H9 (cell line): ENCODE measurements at regions not wholly inside any gene's neighbourhood (a gene's known extent, or its start where the extent isn't known, plus 50 kb on each side); places are given as distances from the start of the nearest gene placed in this dataset.

ENCODE experiments used
- DNase-seq: peaks from one replicate; pipeline ENCODE4 v3.0.0-alpha.2; 2017
- H2AFZ ChIP-seq: one replicate; pipeline ENCODE4 v1.6.1; 2013; ENCODE audit warnings: mild to moderate bottlenecking, low read length, control low read depth, moderate library complexity
- H2AK5ac ChIP-seq: 2 replicates; pipeline ENCODE4 v1.6.1; 2013; ENCODE audit warnings: low read length, control low read depth, mixed read lengths; ENCODE audit not compliant: insufficient read length
- H2BK120ac ChIP-seq: one replicate; pipeline ENCODE4 v1.6.1; 2013; ENCODE audit warnings: low read depth, mild to moderate bottlenecking, low read length, control low read depth, inconsistent platforms; ENCODE audit not compliant: poor library complexity, severe bottlenecking
- H2BK12ac ChIP-seq: 2 replicates; pipeline ENCODE4 v1.6.1; 2013; ENCODE audit warnings: low read length, control low read depth, mixed read lengths, low read depth; ENCODE audit not compliant: insufficient read length
- H2BK15ac ChIP-seq: 2 replicates; pipeline ENCODE4 v1.6.1; 2013; ENCODE audit warnings: low read depth, low read length, control low read depth
- H2BK20ac ChIP-seq: one replicate; pipeline ENCODE4 v1.6.1; 2013; ENCODE audit warnings: low read depth, mild to moderate bottlenecking, low read length, control low read depth, inconsistent platforms; ENCODE audit not compliant: poor library complexity, severe bottlenecking
- H2BK5ac ChIP-seq: 2 replicates; pipeline ENCODE4 v1.6.1; 2013; ENCODE audit warnings: low read length, control low read depth, mixed read lengths; ENCODE audit not compliant: insufficient read length
- H3K14ac ChIP-seq: 2 replicates; pipeline ENCODE4 v1.6.1; 2013; ENCODE audit warnings: low read length, control low read depth; ENCODE audit not compliant: insufficient read depth
- H3K18ac ChIP-seq: 2 replicates; pipeline ENCODE4 v1.6.1; 2013; ENCODE audit warnings: low read depth, mild to moderate bottlenecking, mixed read lengths, low read length, control low read depth; ENCODE audit not compliant: insufficient read length
- H3K23ac ChIP-seq: 2 replicates; pipeline ENCODE4 v1.6.1; 2013; ENCODE audit warnings: low read length, control low read depth, mixed read lengths, low read depth; ENCODE audit not compliant: insufficient read length
- H3K23me2 ChIP-seq: 2 replicates; pipeline ENCODE4 v1.6.1; 2013; ENCODE audit warnings: low read depth, mild to moderate bottlenecking, mixed read lengths, low read length, control low read depth; ENCODE audit not compliant: insufficient read length, poor library complexity, severe bottlenecking
- H3K27ac ChIP-seq: 2 replicates; pipeline ENCODE4 v1.5.1; 2013; ENCODE audit warnings: low read length, control low read depth, mixed read lengths, low read depth; ENCODE audit not compliant: insufficient read length
- H3K27me3 ChIP-seq: 2 replicates; pipeline ENCODE4 v1.6.1; 2013; ENCODE audit warnings: low read length, control low read depth, inconsistent platforms; ENCODE audit not compliant: insufficient read depth
- H3K4ac ChIP-seq: 2 replicates; pipeline ENCODE4 v1.6.1; 2013; ENCODE audit warnings: low read depth, mild to moderate bottlenecking, control low read depth, inconsistent platforms, low read length, moderate library complexity
- H3K4me1 ChIP-seq: 2 replicates; pipeline ENCODE4 v1.6.1; 2013; ENCODE audit warnings: low read length, control low read depth, inconsistent platforms; ENCODE audit not compliant: insufficient read depth
- H3K4me2 ChIP-seq: 2 replicates; pipeline ENCODE4 v1.6.1; 2013; ENCODE audit warnings: low read length, control low read depth, mixed read lengths; ENCODE audit not compliant: insufficient read length, insufficient read depth
- H3K56ac ChIP-seq: 2 replicates; pipeline ENCODE4 v1.6.1; 2013; ENCODE audit warnings: low read depth, mild to moderate bottlenecking, mixed read lengths, low read length, control low read depth; ENCODE audit not compliant: insufficient read length
- H3K79me1 ChIP-seq: 2 replicates; pipeline ENCODE4 v1.6.1; 2013; ENCODE audit warnings: low read depth, mild to moderate bottlenecking, moderate library complexity, low read length, control low read depth, inconsistent platforms; ENCODE audit not compliant: insufficient read depth, poor library complexity, severe bottlenecking
- H3K79me2 ChIP-seq: 2 replicates; pipeline ENCODE4 v1.6.1; 2013; ENCODE audit warnings: low read length, control low read depth, inconsistent platforms; ENCODE audit not compliant: insufficient read depth
- H3K9ac ChIP-seq: 2 replicates; pipeline ENCODE4 v1.6.1; 2013; ENCODE audit warnings: low read length, control low read depth, mixed read lengths; ENCODE audit not compliant: insufficient read length; ENCODE audit errors: extremely low read depth
- H3K9me3 ChIP-seq: one replicate; pipeline ENCODE4 v1.6.1; 2013; ENCODE audit warnings: low read depth, low read length, inconsistent platforms; ENCODE audit not compliant: control insufficient read depth
- H3T11ph ChIP-seq: one replicate; pipeline ENCODE4 v1.6.1; 2013; ENCODE audit warnings: mild to moderate bottlenecking, low read length, control low read depth, inconsistent platforms
- H4K20me1 ChIP-seq: one replicate; pipeline ENCODE4 v1.6.1; 2013; ENCODE audit not compliant: control insufficient read depth, insufficient read length, insufficient read depth
- H4K5ac ChIP-seq: 2 replicates; pipeline ENCODE4 v1.6.1; 2013; ENCODE audit warnings: low read depth, mild to moderate bottlenecking, mixed read lengths, low read length, control low read depth; ENCODE audit not compliant: insufficient read length
- H4K8ac ChIP-seq: replicated peaks from 2 replicates; pipeline ENCODE4 v1.6.1; 2013; ENCODE audit warnings: low read length, control low read depth, mixed read lengths, low read depth; ENCODE audit not compliant: insufficient read length
- H4K91ac ChIP-seq: 2 replicates; pipeline ENCODE4 v1.6.1; 2013; ENCODE audit warnings: low read depth, mild to moderate bottlenecking, moderate library complexity, mixed read lengths, low read length, control low read depth; ENCODE audit not compliant: insufficient read length
- H3K27ac Mint-ChIP-seq, 3 experiments: 2 replicates in 2 of 3; 3 replicates in 1 of 3; pipeline ENCODE4 v1.8.0; 2020 to 2021; ENCODE audit warnings: mixed read lengths in 3 of 3, mild to moderate bottlenecking in 1 of 3, moderate library complexity in 1 of 3
- H3K27me3 Mint-ChIP-seq: 2 replicates; pipeline ENCODE4 v1.8.0; 2021; ENCODE audit warnings: low read depth, mild to moderate bottlenecking, moderate library complexity, mixed read lengths
- H3K36me3 Mint-ChIP-seq, 3 experiments: 2 replicates in 2 of 3; 3 replicates in 1 of 3; pipeline ENCODE4 v1.8.0; 2020 to 2021; ENCODE audit warnings: low read depth in 3 of 3, mixed read lengths in 3 of 3; ENCODE audit not compliant: insufficient read depth in 1 of 3
- H3K4me1 Mint-ChIP-seq, 2 experiments: 2 replicates each; pipeline ENCODE4 v1.8.0; 2020; ENCODE audit warnings: mixed read lengths in 2 of 2
- H3K4me3 Mint-ChIP-seq, 2 experiments: 2 replicates in 1 of 2; 3 replicates in 1 of 2; pipeline ENCODE4 v1.8.0; 2020 to 2021; ENCODE audit warnings: mild to moderate bottlenecking in 2 of 2, mixed read lengths in 2 of 2, moderate library complexity in 1 of 2
- H3K9me3 Mint-ChIP-seq, 2 experiments: 2 replicates in 1 of 2; 3 replicates in 1 of 2; pipeline ENCODE4 v1.8.0; 2020; ENCODE audit warnings: mild to moderate bottlenecking in 2 of 2, mixed read lengths in 2 of 2, moderate library complexity in 1 of 2
- CTCF ChIP-seq: fragments of 200-600 bp; sonication (generic); conservative IDR thresholded peaks from 3 replicates; pipeline ENCODE4 v1.8.0; 2021; ENCODE audit warnings: antibody characterized with exemption, mild to moderate bottlenecking
- WGBS: extraction: QIAGEN DNeasy Blood & Tissue Kit; methylation state at CpG from one replicate; pipeline ENCODE4 v1.1.7; 2013; ENCODE audit warnings: missing lambda C conversion rate, low lambda C conversion rate, mixed read lengths; ENCODE audit not compliant: insufficient read length; ENCODE audit errors: extremely low coverage; 5-methylcytosine and 5-hydroxymethylcytosine counted together

GRCh38 chr5:25540628-25541027, 895.9 kb upstream of the CDH10 start:
- no peak overlapping the region for H2BK15ac ChIP-seq
- no peak overlapping the region for H3K9ac ChIP-seq
- H3K23ac ChIP-seq, result no peak overlapping the region
- no peaks in the 10 kb centered on the region for H3K79me2 ChIP-seq
- Mint-ChIP-seq H3K9me3 (peaks cover 1 to 2% of the 10 kb centered on the region in 2 experiments; a peak in 3 of 5 replicates), H3K4me1 (no peaks in the 10 kb centered on the region; a peak in 1 of 4 replicates), H3K36me3 (peaks cover 0 to 2% (median under 1%) of the 10 kb centered on the region in 3 experiments; a peak in 4 of 7 replicates), H3K27ac (no peak overlapping the region), H3K4me3 (no peak overlapping the region), H3K27me3 (no peaks in the 10 kb centered on the region)
- H3K9me3 ChIP-seq, result no peaks in the 10 kb centered on the region
- no peak overlapping the region for H3K4ac ChIP-seq
- H3K27me3 ChIP-seq, result no peaks in the 10 kb centered on the region
- H3K14ac ChIP-seq, result no peak overlapping the region
- H4K91ac ChIP-seq, result no peak overlapping the region
- no peak overlapping the region for H2BK5ac ChIP-seq
- no peak overlapping the region for H3K27ac ChIP-seq
- no CpG with 5 or more reads among the region's 2 CpGs for WGBS
- H2BK120ac ChIP-seq, result no peak overlapping the region
- H4K8ac ChIP-seq, result no peak overlapping the region
- no peak overlapping the region for H4K5ac ChIP-seq
- no peak overlapping the region for H3K56ac ChIP-seq
- no peak overlapping the region for H3T11ph ChIP-seq
- no peak overlapping the region for H2BK12ac ChIP-seq
- no peak overlapping the region for H3K4me2 ChIP-seq
- no peaks in the 10 kb centered on the region for H3K79me1 ChIP-seq
- H4K20me1 ChIP-seq, result no peaks in the 10 kb centered on the region
- no peaks in the 10 kb centered on the region for H3K4me1 ChIP-seq
- H2BK20ac ChIP-seq, result no peak overlapping the region
- H2AK5ac ChIP-seq, result no peak overlapping the region
- no peak for TF ChIP-seq CTCF
- H2AFZ ChIP-seq, result no peak overlapping the region
- no peak for DNase-seq
- no peak overlapping the region for H3K18ac ChIP-seq
- no peaks in the 10 kb centered on the region for H3K23me2 ChIP-seq
